DND-41 (cell line): ENCODE measurements at regions not wholly inside any gene's neighbourhood (a gene's known extent, or its start where the extent isn't known, plus 50 kb on each side); places are given as distances from the start of the nearest gene placed in this dataset.

Experiments
- ATAC-seq: fragments of 200-7000 bp; cut with Tn5 transposase; 3 replicates; pipeline ENCODE4 v1.9.1; 2021; ENCODE audit warnings: low read depth; ENCODE audit not compliant: insufficient read depth
- DNase-seq: peaks from one replicate; pipeline ENCODE4 v3.0.0-alpha.2; 2020
- H2AFZ ChIP-seq: 2 replicates; pipeline ENCODE4 v1.6.0; 2012; ENCODE audit warnings: low read depth, low read length
- H3K27ac ChIP-seq: 2 replicates; pipeline ENCODE4 v1.5.1; 2012; ENCODE audit warnings: low read length, inconsistent platforms
- H3K27me3 ChIP-seq: fragments of 200-600 bp; sonication (generic); 2 replicates; pipeline ENCODE4 v1.6.0; 2012; ENCODE audit warnings: low read length, mild to moderate bottlenecking, inconsistent platforms; ENCODE audit not compliant: insufficient read depth, poor library complexity
- H3K36me3 ChIP-seq: 2 replicates; pipeline ENCODE4 v1.5.1; 2012; ENCODE audit warnings: low read length, inconsistent platforms; ENCODE audit not compliant: insufficient read depth
- H3K4me1 ChIP-seq: 2 replicates; pipeline ENCODE4 v1.5.1; 2012; ENCODE audit warnings: mild to moderate bottlenecking, low read length; ENCODE audit not compliant: insufficient read depth
- H3K4me2 ChIP-seq: 2 replicates; pipeline ENCODE4 v1.6.0; 2012; ENCODE audit warnings: mild to moderate bottlenecking, moderate library complexity, low read length, inconsistent platforms; ENCODE audit not compliant: insufficient read depth
- H3K4me3 ChIP-seq, 2 experiments: fragments of 200-600 bp in 1 of 2; shearing (Covaris generic) in 1 of 2; 2 replicates each; pipeline ENCODE4 v1.5.1; 2012 to 2016; ENCODE audit warnings: inconsistent platforms in 2 of 2, low read length in 2 of 2, mild to moderate bottlenecking in 2 of 2, low read depth in 1 of 2, moderate library complexity in 1 of 2
- H3K79me2 ChIP-seq: 2 replicates; pipeline ENCODE4 v1.6.0; 2012; ENCODE audit warnings: low read length, inconsistent platforms; ENCODE audit not compliant: insufficient read depth
- H3K9ac ChIP-seq: 2 replicates; pipeline ENCODE4 v1.6.0; 2012; ENCODE audit warnings: low read depth, mild to moderate bottlenecking, inconsistent platforms, low read length, moderate library complexity
- H3K9me3 ChIP-seq: 2 replicates; pipeline ENCODE4 v1.5.1; 2012; ENCODE audit warnings: low read length, moderate library complexity, mild to moderate bottlenecking, inconsistent platforms; ENCODE audit not compliant: insufficient read depth, severe bottlenecking
- H4K20me1 ChIP-seq: 2 replicates; pipeline ENCODE4 v1.6.0; 2012; ENCODE audit warnings: low read length; ENCODE audit not compliant: insufficient read depth
- EZH2 ChIP-seq: IDR thresholded peaks from 3 replicates; pipeline ENCODE4 v1.6.1; 2012; ENCODE audit warnings: borderline replicate concordance, low read depth, mild to moderate bottlenecking, moderate library complexity, low read length, inconsistent platforms; ENCODE audit not compliant: severe bottlenecking
- TF ChIP-seq, protein P1 (sequence below): IDR thresholded peaks from 2 replicates; pipeline ENCODE4 v1.5.1; 2012; ENCODE audit warnings: borderline replicate concordance, low read length, moderate library complexity, mild to moderate bottlenecking; ENCODE audit not compliant: poor library complexity, severe bottlenecking; ENCODE audit errors: extremely low read depth

DNA sequence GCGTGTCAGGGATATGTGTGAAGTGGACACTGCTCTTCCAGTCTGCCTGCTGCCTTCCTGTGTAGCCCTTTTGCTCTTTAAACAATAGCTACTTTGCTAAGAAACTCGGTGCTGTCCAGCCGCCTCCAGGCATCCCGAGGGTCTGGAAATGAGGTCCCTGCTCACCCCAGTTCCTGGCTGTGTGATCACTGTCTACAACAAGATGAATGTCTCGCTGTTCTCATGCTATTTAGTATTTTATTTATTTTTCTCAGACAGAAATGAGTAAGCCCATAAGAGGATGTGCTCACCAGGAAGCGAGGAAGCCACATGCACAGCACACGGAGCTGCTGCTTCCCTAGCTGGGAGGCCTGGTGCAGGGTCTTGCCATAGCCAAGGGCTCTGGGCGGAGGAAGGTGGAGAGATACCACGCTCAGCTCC is 167.0 kb upstream of the PITRM1 start:
- Histone ChIP-seq H3K36me3 (no peaks in the 10 kb centered on the region), H3K9ac (no peak overlapping the region), H3K79me2 (no peaks in the 10 kb centered on the region), H3K4me3 (no peak overlapping the region), H3K9me3 (no peaks in the 10 kb centered on the region), H3K27ac (no peak overlapping the region), H4K20me1 (no peaks in the 10 kb centered on the region), H3K27me3 (no peaks in the 10 kb centered on the region), H3K4me2 (no peak overlapping the region), H2AFZ (no peak overlapping the region), H3K4me1 (no peaks in the 10 kb centered on the region)
- TF ChIP-seq EZH2, result no peak
- TF ChIP-seq, protein P1, sequence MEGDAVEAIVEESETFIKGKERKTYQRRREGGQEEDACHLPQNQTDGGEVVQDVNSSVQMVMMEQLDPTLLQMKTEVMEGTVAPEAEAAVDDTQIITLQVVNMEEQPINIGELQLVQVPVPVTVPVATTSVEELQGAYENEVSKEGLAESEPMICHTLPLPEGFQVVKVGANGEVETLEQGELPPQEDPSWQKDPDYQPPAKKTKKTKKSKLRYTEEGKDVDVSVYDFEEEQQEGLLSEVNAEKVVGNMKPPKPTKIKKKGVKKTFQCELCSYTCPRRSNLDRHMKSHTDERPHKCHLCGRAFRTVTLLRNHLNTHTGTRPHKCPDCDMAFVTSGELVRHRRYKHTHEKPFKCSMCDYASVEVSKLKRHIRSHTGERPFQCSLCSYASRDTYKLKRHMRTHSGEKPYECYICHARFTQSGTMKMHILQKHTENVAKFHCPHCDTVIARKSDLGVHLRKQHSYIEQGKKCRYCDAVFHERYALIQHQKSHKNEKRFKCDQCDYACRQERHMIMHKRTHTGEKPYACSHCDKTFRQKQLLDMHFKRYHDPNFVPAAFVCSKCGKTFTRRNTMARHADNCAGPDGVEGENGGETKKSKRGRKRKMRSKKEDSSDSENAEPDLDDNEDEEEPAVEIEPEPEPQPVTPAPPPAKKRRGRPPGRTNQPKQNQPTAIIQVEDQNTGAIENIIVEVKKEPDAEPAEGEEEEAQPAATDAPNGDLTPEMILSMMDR, result no peak
- no peak for DNase-seq
- no peak for ATAC-seq

DNA sequence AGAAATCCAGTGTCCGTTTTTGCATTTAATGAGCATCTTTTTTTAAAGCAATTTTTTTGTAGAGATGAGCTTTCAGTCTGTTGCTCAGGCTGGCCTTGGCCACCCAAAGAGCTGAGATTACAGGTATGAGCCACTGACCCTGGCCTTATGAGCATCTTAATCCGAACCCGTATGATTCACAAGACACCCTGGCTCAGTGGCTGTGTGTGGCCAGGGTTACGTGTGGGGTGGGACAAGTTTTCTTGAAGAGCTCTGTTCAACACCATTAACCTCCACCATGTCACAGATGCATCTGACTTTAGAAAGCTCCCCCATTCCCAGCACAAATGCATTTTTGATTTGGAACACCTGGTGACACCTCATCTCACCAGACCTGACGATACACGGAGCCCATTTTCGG is 166.5 kb upstream of the PITRM1 start:
- Histone ChIP-seq H3K9me3 (no peaks in the 10 kb centered on the region), H4K20me1 (no peaks in the 10 kb centered on the region), H3K79me2 (no peaks in the 10 kb centered on the region), H3K27me3 (no peaks in the 10 kb centered on the region), H3K27ac (no peak overlapping the region), H3K9ac (no peak overlapping the region), H2AFZ (no peak overlapping the region), H3K4me2 (no peak overlapping the region), H3K36me3 (no peaks in the 10 kb centered on the region), H3K4me3 (no peak overlapping the region), H3K4me1 (no peaks in the 10 kb centered on the region)
- ATAC-seq, result no peak
- DNase-seq, result no peak
- no peak for TF ChIP-seq EZH2
- TF ChIP-seq, protein P1, result no peak

DNA sequence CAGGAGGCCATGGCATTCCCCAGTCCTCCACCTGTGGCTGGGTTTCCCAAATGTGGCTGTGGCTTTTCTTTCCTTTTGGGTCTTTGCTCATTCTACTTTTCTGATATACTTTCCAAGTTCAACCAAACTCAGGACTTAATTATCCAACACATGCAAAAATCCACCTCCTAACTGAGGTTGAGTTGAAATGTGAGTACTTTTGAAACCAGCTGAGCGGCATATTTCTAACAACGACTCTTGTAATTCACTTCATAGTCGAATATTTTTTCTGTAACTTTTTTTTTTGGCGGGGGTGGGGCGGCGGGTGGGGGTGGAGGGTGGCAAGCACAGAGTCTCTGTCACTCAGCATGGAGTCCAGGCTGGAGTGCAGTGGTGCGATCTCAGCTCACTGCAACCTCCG is 165.2 kb upstream of the PITRM1 start:
- H3K9ac ChIP-seq, result no peak overlapping the region
- H3K4me2 ChIP-seq, result no peak overlapping the region
- H3K79me2 ChIP-seq, result no peaks in the 10 kb centered on the region
- TF ChIP-seq, protein P1, result no peak
- TF ChIP-seq EZH2, result no peak
- H3K4me3 ChIP-seq, result no peak overlapping the region
- H3K27ac ChIP-seq, result no peak overlapping the region
- H3K9me3 ChIP-seq, result no peaks in the 10 kb centered on the region
- H3K36me3 ChIP-seq, result no peaks in the 10 kb centered on the region
- no peak for ATAC-seq
- no peak for DNase-seq
- no peaks in the 10 kb centered on the region for H3K4me1 ChIP-seq
- H4K20me1 ChIP-seq, result no peaks in the 10 kb centered on the region
- no peaks in the 10 kb centered on the region for H3K27me3 ChIP-seq
- no peak overlapping the region for H2AFZ ChIP-seq
